GM19372 (cell line): ENCODE measurements at regions not wholly inside any gene's neighbourhood (a gene's known extent, or its start where the extent isn't known, plus 50 kb on each side); places are given as distances from the start of the nearest gene placed in this dataset.

ENCODE experiments used
- ATAC-seq: cut with Tn5 transposase; IDR thresholded peaks from one replicate; pipeline ENCODE4 v1.9.1; 2021; ENCODE audit warnings: mild to moderate bottlenecking, low read depth, moderate library complexity; ENCODE audit not compliant: unreplicated experiment

GRCh38 chr2:146207417-146207816, 1637.4 kb upstream of the ACVR2A start:
- ATAC-seq, result no peak

GRCh38 chr2:146203064-146203624, 1641.7 kb upstream of the ACVR2A start:
- ATAC-seq, result no peak

GRCh38 chr2:146193619-146194018, 1651.2 kb upstream of the ACVR2A start:
- no peak for ATAC-seq

- ATAC-seq, result no peak
Observed at GRCh38 chr2:146189541-146189940, 1655.3 kb upstream of the ACVR2A start.

- no peak for ATAC-seq
Observed at GRCh38 chr2:146173934-146174333, 1654.0 kb upstream of the ZEB2 start.

- no peak for ATAC-seq
Observed at GRCh38 chr2:146161256-146161882, 1641.5 kb upstream of the ZEB2 start.

- no peak for ATAC-seq
Observed at GRCh38 chr2:146158072-146158674, 1638.3 kb upstream of the ZEB2 start.

- no peak for ATAC-seq
Observed at GRCh38 chr2:146147448-146148012, 1627.6 kb upstream of the ZEB2 start.

- no peak for ATAC-seq
Observed at GRCh38 chr2:146143971-146144370, 1624.1 kb upstream of the ZEB2 start.

GRCh38 chr2:146138820-146139219, 1618.9 kb upstream of the ZEB2 start:
- no peak for ATAC-seq

GRCh38 chr2:146135245-146135644, 1615.3 kb upstream of the ZEB2 start:
- no peak for ATAC-seq

GRCh38 chr2:146131785-146132184, 1611.9 kb upstream of the ZEB2 start:
- no peak for ATAC-seq

- no peak for ATAC-seq
Observed at GRCh38 chr2:146131048-146131447, 1611.1 kb upstream of the ZEB2 start.

GRCh38 chr2:146130290-146130689, 1610.4 kb upstream of the ZEB2 start:
- ATAC-seq, result no peak

GRCh38 chr2:146129231-146129630, 1609.3 kb upstream of the ZEB2 start:
- ATAC-seq, result no peak

- no peak for ATAC-seq
Observed at GRCh38 chr2:146128216-146128615, 1608.3 kb upstream of the ZEB2 start.

- no peak for ATAC-seq
Observed at GRCh38 chr2:146125551-146125950, 1605.6 kb upstream of the ZEB2 start.

GRCh38 chr2:146124741-146125140, 1604.8 kb upstream of the ZEB2 start:
- ATAC-seq, result no peak

GRCh38 chr2:146123714-146124113, 1603.8 kb upstream of the ZEB2 start:
- no peak for ATAC-seq

- no peak for ATAC-seq
Observed at GRCh38 chr2:146123256-146123655, 1603.3 kb upstream of the ZEB2 start.

GRCh38 chr2:146119586-146119985, 1599.7 kb upstream of the ZEB2 start:
- ATAC-seq, result no peak

GRCh38 chr2:146108993-146109392, 1589.1 kb upstream of the ZEB2 start:
- ATAC-seq, result no peak
